ENCODE measurements at regions not wholly inside any gene's neighbourhood (a gene's known extent, or its start where the extent isn't known, plus 50 kb on each side); places are given as distances from the start of the nearest gene placed in this dataset.

GRCh38 chr18:28575123-28575522, 398.2 kb upstream of the CDH2 start:
- ChIA-PET POLR2A (no interaction called here), CTCF (no interaction called here)
- Histone ChIP-seq H3K27ac (ENCODE audit: extremely low read depth, low read depth, low read length) (no peak overlapping the region), H3K4me1 (ENCODE audit: control insufficient read depth, insufficient read depth, low read length) (no peaks in the 10 kb centered on the region), H3K4me3 (ENCODE audit: low read depth, low read length) (no peak overlapping the region), H3K36me3 (ENCODE audit: control insufficient read depth in 2 of 2, insufficient read depth in 1 of 2, low read length in 2 of 2) (no peaks in the 10 kb centered on the region), H3K9me3 (ENCODE audit: control insufficient read depth, insufficient read depth, low read depth, low read length) (no peaks in the 10 kb centered on the region)
- TF ChIP-seq ZNF561 (tag by site-specific recombination; IDR thresholded peaks at IDR 0.05; ENCODE audit: borderline replicate concordance) (no peak), ZEB2 (tag by site-specific recombination; IDR thresholded peaks at IDR 0.05) (no peak), ZNF48 (tag by site-specific recombination; IDR thresholded peaks at IDR 0.05) (no peak), ZBTB20 (tag by site-specific recombination; IDR thresholded peaks at IDR 0.05) (no peak), ZNF629 (tag by site-specific recombination; IDR thresholded peaks at IDR 0.05) (no peak), ZNF2 (tag by site-specific recombination; IDR thresholded peaks at IDR 0.05) (no peak), ZNF518A (tag by site-specific recombination; conservative IDR thresholded peaks at IDR 0.05; ENCODE audit: low read depth) (no peak), ZNF248 (tag by site-specific recombination; IDR thresholded peaks at IDR 0.05) (no peak), GLI2 (tag by site-specific recombination; IDR thresholded peaks at IDR 0.05; ENCODE audit: borderline replicate concordance, low read depth) (no peak), ZNF362 (tag by site-specific recombination; IDR thresholded peaks at IDR 0.05) (no peak), GLIS1 (tag by site-specific recombination; IDR thresholded peaks at IDR 0.05) (no peak), MZF1 (tag by site-specific recombination; IDR thresholded peaks at IDR 0.05; ENCODE audit: borderline replicate concordance) (no peak), MEIS1 (CRISPR knock-in tag; IDR thresholded peaks at IDR 0.05; ENCODE audit: borderline replicate concordance) (no peak), IKZF3 (tag by site-specific recombination; IDR thresholded peaks at IDR 0.05) (no peak), KLF16 (tag by site-specific recombination; IDR thresholded peaks at IDR 0.05) (no peak), ZNF174 (tag by site-specific recombination; IDR thresholded peaks at IDR 0.05) (no peak), ZNF621 (tag by site-specific recombination; IDR thresholded peaks at IDR 0.05) (no peak)
- TF ChIP-seq, protein P1, sequence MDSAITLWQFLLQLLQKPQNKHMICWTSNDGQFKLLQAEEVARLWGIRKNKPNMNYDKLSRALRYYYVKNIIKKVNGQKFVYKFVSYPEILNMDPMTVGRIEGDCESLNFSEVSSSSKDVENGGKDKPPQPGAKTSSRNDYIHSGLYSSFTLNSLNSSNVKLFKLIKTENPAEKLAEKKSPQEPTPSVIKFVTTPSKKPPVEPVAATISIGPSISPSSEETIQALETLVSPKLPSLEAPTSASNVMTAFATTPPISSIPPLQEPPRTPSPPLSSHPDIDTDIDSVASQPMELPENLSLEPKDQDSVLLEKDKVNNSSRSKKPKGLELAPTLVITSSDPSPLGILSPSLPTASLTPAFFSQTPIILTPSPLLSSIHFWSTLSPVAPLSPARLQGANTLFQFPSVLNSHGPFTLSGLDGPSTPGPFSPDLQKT (IDR thresholded peaks at IDR 0.05; ENCODE audit: borderline replicate concordance, low read depth, low read length): no peak
- TF ChIP-seq, protein P2, sequence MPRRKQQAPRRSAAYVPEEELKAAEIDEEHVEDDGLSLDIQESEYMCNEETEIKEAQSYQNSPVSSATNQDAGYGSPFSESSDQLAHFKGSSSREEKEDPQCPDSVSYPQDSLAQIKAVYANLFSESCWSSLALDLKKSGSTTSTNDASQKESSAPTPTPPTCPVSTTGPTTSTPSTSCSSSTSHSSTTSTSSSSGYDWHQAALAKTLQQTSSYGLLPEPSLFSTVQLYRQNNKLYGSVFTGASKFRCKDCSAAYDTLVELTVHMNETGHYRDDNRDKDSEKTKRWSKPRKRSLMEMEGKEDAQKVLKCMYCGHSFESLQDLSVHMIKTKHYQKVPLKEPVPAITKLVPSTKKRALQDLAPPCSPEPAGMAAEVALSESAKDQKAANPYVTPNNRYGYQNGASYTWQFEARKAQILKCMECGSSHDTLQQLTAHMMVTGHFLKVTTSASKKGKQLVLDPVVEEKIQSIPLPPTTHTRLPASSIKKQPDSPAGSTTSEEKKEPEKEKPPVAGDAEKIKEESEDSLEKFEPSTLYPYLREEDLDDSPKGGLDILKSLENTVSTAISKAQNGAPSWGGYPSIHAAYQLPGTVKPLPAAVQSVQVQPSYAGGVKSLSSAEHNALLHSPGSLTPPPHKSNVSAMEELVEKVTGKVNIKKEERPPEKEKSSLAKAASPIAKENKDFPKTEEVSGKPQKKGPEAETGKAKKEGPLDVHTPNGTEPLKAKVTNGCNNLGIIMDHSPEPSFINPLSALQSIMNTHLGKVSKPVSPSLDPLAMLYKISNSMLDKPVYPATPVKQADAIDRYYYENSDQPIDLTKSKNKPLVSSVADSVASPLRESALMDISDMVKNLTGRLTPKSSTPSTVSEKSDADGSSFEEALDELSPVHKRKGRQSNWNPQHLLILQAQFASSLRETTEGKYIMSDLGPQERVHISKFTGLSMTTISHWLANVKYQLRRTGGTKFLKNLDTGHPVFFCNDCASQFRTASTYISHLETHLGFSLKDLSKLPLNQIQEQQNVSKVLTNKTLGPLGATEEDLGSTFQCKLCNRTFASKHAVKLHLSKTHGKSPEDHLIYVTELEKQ (tag by site-specific recombination; IDR thresholded peaks at IDR 0.05; ENCODE audit: borderline replicate concordance): no peak
